ENCODE measurements at regions not wholly inside any gene's neighbourhood (a gene's known extent, or its start where the extent isn't known, plus 50 kb on each side); places are given as distances from the start of the nearest gene placed in this dataset.
"Not testable (repeated sequence)": the region's sequence is repeated elsewhere in the genome, so short reads cannot be mapped to it uniquely, and the experiment has no call there.

DNA sequence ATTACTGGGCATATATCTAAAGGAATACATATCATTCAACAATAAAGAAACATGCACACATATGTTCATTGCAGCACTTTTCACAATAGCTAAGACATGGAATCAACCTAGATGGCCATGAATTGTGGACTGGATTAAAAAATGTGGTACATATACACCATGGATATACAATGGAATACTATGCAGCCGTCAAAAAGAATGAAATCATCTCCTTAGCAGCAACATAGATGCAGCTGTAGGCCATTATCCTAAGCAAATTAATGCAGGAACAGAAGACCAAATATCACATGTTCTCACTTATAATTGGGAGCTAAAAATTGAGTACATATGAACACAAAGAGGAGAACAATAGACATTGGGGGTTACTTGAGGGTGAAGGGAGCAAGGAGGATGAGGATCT is 175.6 kb downstream of the POLR1F start:
- no peak for DNase-seq (ENCODE audit: low read depth)

DNA sequence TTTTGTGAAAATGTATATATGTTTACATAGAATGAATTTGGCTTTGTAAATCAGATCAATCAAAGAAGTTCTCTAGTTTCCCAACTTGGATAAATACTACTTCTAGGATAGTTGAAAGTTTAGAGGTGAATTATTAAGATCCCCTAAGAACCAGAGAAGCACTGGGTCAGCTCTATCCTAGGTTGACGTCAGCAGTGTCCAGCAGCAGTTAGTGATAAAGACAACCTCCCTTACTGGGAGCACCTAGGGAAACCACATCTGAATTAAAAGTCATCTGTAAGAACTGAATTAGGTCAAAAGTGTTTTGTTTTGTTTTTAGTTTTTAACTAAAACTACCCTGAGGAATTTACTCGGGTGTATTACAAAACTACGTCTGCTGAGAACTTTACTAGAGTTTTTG is 178.0 kb downstream of the POLR1F start:
- DNase-seq (ENCODE audit: low read depth), result no peak

DNA sequence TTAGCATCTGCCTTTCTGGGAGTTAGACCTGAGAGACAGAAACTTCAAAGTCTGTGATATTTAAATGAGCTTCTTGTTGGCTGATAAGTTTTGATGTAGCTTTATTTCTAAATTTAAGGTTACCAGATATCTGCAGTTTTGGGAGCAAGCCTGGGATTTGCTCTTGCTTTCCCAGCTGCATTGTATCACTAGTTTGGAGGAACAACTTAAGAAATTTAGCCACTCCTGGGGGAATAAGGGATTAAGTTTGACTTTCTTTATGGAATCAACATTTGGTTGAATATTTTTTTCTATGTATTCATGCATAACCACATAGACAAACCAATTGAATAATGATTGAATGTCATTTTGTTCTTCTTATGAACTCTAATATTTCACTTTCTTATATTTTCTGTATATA is 178.6 kb downstream of the POLR1F start:
- no peak for DNase-seq (ENCODE audit: low read depth)

DNA sequence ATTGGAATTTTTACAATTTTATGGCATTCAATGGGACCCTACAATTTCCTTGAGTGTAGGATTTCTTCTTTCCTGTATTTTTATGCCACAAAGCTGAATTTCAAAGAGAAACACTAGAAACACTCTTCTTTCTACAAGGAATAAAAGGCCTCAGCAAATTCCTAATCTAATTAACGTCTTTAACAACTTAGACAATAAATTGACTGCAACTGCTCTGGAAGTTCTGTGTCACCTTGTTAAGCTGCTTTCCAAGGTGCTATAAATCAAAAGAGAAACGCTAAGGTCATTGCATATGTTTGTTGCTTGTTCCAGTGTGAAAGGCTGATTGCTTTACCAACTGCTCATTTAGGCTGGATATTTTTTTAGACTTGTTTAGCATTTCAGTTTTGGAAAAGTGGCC is 182.2 kb downstream of the POLR1F start:
- no peak for DNase-seq (ENCODE audit: low read depth)

DNA sequence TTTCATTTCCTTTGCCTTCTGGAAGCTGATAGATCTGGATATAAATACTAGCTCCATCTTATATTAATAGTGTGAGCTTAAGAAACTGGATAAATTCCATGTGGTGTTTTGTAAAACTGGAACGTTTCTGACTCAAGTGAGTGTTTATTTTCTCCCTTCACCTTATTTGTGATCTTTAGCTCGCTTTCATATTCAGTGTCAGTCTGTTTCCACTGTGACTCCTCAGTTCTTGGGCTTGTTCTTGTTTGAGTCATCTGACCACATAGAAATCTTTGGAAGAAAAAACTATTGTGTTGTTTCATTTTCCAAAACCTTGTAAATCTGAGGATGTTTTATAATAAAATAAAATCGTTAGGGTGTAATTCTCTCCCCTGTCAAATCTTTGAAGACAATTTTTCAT is 186.4 kb downstream of the POLR1F start:
- DNase-seq (ENCODE audit: low read depth), result peak; percentile 36

DNA sequence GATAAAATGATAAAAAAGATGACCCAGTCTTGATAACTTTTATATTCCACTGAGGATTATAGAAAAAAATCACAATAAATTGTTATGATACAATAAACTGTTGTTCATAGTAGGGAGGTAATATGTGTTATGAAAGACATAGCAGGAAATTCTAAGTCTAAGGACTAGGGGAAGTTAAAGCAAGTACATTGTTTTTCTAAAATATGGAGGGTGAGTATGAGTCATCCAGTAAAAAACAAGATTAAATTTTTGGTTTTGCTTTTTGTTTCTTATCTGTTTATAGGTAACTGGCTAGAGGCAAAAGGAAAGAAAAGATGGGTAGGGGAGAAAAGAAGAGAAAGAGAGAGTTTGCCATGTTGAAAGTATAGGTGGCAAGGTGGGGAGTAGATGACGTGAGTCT is 188.4 kb downstream of the POLR1F start:
- no peak for DNase-seq (ENCODE audit: low read depth)

DNA sequence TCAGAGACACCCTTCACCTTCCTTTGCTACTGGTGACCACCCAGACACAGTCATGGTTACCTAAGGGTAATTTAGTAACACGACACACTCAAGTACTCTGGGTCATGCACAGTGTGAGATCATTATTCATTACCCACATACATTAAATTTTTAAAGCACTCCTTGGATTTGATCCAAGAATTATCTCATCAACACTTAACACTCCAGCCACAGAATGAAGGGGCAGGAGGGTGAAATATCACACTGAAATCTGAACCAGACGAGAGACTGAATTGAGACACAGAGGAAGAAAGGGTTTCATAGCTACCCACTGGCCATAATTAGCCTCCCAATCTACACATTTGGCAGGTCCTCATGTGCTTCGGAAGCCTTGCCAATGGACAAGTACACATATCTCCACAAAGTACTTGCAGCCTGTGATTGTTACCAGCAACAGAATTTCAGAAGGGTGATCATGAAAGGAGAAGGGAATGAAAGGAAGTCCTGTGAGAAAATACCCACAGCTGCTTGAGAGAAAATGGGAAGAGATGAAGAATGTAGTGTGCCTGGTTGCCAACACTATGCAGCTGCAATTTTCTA is 189.3 kb downstream of the POLR1F start:
- no peak for DNase-seq (ENCODE audit: low read depth)

DNA sequence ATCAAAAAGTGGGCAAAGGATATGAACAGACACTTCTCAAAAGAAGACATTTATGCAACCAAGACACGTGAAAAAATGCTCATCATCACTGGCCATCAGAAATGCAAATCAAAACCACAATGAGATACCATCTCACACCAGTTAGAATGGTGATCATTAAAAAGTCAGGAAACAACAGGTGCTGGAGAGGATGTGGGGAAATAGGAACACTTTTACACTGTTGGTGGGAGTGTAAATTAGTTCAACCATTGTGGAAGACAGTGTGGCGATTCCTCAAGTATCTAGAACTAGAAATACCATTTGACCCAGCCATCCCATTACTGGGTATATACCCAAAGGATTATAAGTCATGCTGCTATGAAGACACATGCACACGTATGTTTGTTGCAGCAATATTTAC is 191.3 kb downstream of the POLR1F start:
- DNase-seq (ENCODE audit: low read depth), result not testable (repeated sequence)

DNA sequence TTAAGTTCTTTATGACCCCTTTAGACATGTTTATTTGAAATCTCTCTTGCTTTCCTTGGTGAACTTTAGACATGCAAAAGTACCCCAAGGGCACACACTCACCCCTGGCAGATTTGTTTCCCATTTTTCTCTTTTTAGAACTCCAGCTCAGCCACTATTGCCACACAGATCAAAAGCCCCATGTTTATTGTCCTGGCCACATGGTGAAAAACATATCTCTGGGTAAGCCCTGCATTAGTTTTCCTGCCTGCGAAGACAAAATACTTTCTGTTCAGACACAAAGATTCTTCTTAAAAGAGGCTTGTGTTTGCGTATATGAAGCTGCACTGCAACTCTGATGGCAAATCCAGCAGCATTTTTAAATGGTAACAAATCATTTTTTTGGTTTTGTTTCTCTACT is 200.0 kb downstream of the POLR1F start:
- DNase-seq (ENCODE audit: low read depth), result no peak

DNA sequence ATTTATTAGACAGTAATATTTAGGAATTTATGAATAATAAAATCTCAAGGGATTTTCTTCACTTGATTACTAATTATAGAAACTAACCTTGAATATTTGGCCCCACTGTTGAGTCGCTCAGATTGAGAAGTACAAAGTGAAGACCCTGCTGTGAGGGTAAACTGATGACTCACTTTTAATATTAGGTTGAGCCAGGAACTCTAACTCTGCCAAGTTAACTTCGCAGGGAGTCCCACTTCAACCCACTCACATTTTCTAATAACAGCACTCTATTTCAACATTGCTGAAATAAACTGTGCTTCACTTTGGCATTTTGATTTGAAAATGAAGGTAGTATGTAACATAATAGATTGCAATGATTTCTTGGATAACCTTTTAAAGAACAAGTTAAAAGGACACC is 200.7 kb downstream of the POLR1F start:
- no peak for DNase-seq (ENCODE audit: low read depth)

DNA sequence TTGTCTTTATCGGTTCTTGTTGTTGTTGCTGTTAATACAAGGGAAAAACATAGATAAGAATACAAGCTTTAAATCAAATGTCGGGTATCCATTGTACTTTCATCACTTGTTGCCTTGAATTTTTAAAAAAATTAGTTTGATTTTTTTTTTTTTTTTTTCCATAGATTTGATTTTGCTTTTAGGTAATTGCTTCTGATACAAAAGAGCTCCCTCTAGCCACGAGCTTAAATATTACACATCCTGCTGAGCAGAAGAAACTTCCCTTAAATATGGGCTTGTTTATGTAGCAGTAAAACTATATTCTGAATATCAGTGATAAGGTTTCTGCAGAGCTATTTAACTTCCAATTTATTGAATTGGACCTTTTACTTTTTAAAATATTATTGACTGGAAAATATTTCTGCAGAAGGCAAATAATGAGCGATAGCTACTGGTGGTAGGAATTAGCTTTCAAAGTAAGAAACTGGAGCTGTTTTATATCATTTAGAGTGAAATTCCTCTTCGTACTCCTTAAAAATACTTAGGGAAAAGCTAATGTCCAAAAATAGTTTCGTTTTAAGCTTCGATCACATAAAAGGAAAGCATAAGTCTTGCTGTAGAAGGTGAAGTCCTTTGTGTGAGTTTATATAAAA is 216.9 kb downstream of the POLR1F start:
- peak; percentile 17 for DNase-seq (ENCODE audit: low read depth)

DNA sequence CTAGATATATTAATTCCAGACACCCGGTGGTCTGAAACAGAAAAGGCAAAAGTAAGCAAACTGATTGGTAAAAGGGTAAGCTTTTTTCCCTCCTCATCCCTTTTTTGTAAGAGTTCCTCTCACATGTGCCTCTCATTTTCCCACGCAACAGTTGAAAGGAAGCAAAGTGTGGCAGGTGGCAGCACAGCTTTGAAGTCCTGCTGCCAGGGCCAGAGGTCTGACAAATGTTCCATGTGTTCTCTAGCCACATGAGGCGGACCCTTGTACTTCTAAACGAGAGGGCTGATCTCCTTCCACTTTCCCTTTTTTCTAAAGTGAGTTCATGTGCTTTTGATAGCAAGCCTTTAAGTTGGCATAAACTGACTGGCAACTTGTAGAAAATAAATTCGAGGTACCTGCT is 217.5 kb downstream of the POLR1F start:
- DNase-seq (ENCODE audit: low read depth), result no peak

DNA sequence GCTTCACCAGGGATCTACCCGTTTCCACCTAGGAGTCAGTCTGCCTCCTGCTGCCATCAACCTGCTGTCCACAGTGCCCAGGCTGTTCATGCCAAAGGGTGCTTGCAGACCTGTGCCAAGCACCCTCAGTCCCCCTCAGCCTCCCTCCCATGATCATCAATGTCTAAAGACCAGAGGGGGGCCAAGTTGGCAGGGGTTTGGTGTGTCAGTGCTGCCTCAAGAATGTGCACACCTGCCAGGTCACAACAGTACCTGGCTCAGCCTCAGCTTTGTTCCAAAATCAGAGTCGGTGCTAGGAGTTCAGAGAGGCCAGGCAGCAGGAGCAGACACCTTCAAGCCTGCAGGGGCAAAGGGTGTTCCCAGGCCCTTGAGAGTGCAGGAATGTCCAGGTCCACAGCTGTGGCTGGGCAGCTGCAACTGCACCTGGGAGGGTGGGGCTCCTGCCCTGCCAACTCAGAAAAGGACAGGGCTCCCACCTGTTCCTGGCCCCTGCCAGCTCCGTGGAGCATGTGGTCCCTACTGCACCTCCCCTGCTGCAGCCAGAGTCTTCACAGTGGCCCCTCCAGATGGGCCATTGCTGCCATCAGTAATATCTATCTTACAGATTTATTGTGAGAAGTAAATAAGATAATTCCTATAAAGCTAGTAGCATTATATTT is 219.5 kb downstream of the POLR1F start:
- no peak for DNase-seq (ENCODE audit: low read depth)

DNA sequence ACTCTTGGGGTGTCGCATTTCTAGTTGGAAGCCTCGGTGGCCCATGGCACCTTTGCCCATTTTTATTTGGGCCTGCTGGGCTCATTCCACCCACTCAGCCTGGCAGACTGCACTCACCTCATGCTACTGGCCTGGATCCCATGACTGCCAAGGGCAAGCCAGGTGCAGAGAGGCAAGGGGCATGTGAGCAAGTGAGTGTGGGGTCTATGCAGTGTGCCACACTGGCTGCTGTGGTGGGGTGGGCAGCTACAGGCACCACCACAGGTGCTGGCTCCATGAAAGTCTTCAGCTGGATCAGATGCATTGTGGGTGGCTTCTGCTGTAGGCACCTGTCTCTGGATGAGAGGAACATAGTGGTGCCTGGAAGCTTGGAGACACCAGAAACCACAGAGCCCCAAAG is 220.8 kb downstream of the POLR1F start:
- DNase-seq (ENCODE audit: low read depth), result no peak

DNA sequence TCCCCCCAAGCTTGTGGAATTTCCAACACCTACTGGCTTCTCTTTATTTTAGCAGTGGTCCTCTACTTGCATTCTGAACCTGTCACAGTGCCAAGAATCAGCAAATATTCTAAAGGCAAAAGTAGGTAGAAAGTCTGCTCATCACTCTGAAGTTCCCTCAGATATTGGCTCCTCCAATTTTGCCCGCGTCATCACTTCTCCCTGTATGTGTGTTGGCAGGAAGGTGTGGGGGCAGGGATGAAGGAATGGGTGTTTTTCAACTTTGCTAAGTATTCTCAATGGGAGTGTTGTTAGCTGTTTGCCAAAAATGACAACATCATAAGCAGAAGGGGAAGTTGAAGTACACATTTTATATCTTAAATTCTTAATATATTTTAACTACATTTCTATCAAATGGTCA is 226.2 kb downstream of the POLR1F start:
- no peak for DNase-seq (ENCODE audit: low read depth)

DNA sequence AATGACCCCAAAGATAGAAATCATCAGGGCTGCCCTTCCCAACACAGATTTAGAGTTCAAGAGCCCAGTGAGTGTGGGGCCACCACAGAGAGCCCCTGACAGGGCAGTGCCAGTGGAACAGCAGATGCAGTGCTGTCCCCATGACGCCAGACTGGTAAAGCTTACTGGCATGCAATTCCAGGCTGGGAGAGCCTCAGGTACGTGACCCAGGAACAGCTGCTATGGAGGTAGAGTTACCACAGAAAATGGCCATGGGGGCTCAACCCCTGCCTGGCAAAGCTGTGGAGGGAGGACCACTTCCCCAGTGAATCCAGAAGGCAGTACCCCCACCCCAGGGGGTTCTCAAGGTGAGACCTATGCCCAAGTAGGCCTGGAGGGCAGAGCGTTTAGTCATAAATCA is 228.5 kb downstream of the POLR1F start:
- DNase-seq (ENCODE audit: low read depth), result no peak

DNA sequence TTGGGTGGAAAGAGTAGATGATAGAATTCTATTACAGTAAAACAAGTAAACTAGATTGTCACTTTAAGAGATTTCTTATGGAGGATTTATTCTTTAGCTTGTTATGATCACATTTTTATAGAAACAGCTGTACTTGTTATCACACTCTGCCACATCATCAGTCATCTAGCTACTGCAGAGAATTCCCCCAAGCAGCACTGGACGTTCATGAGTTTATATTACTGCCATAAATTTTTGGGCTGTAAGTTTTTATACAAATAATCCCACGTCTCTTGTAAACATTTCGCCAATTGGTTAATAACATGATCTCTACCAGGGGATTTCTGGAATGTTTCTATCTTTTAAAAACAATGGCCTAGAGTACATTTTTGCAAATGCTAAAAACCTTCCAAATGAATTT is 238.8 kb downstream of the POLR1F start:
- no peak for DNase-seq (ENCODE audit: low read depth)

DNA sequence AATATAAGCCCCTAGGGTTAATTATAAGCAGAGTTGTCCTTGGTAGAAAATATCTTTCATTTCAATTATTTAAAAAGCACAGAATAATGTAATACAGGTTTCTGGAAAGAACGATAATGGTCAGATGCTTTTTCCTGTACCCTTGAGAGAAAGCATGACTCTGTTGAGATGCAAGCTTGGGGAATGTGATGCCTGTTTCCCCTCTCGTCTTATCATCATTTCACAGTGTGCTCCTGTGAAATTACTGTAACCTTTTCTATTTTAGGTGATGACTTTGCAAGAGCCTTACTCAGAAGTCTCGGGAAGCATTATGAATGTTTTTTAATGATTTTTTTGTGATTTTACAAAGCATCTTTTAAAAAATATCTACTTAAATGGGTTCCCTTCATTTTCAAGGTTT is 243.0 kb downstream of the POLR1F start:
- DNase-seq (ENCODE audit: low read depth), result no peak

DNA sequence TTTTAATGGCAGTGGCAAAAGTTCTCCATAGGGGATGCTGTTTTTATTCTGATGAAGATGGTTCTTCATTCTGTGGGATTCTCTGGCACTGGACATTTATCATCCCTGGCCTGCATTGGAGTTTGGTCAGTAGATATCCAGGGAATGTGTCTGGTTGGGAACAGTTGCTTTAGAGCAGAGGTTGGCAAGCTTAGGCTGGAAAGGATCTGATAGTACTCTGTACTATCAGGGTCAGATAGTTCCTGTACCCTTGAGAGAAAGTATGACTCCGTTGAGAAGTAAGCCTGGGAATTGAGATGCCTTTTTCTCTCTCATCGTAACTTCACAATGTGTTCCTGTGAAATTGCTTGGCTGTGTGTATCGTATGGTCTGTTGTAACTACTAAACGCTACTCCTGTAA is 244.1 kb downstream of the POLR1F start:
- no peak for DNase-seq (ENCODE audit: low read depth)

DNA sequence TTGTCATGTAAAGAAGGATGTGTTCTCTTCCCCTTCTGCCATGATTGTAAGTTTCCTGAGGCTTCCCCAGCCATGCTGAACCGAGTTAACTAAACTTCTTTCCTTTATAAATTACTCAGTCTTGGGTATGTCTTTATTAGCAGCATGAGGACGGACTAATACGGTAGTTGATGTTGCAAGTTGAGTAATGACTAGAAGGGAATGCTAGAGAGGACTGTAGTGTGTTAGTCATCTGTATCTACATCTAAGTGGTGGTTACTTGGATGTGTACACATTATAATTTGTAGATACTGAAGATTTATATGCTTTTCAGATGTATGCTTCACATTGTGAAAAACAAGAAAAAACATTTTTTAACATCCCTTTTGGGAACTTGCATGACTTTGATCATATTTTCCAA is 244.6 kb downstream of the POLR1F start:
- DNase-seq (ENCODE audit: low read depth), result no peak

DNA sequence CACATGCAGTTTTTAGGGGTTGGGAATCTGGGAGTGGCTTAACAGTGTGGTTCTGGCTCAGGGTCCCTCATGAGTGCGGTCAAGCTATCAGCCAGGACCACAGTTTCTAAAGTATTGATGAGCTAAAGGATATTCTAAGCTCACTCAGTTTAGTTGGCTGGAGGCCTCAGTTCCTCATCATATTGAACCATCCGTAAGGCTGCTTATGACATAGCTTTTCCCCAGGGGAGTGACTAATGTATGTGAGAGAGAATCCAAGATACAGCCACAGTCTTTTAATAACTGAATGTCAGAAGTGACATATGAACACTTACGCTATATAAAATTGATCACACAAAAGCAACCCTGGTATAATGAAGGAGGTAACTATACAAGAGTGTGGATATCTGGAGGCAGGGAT is 245.3 kb downstream of the POLR1F start:
- DNase-seq (ENCODE audit: low read depth), result no peak

DNA sequence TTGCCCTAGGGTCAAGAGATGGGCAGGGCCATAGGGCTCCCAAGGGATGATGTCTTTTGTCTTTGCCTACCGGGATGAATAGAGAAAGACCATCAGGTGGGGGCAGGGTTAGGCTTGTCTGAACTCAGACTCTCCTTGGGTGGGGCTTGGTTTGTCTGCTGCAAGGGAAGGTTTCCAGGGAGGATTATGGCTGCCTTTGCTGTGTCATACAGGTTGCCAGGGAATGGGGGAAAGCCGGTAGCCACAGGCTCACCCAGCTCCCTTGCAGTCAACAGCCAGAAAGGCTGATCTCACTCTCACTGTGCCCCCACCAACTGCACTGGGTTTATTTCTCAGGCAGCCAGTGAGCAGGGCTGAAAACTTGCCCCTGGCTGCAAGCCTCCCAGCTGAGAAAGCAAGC is 253.2 kb downstream of the POLR1F start:
- no peak for DNase-seq (ENCODE audit: low read depth)

DNA sequence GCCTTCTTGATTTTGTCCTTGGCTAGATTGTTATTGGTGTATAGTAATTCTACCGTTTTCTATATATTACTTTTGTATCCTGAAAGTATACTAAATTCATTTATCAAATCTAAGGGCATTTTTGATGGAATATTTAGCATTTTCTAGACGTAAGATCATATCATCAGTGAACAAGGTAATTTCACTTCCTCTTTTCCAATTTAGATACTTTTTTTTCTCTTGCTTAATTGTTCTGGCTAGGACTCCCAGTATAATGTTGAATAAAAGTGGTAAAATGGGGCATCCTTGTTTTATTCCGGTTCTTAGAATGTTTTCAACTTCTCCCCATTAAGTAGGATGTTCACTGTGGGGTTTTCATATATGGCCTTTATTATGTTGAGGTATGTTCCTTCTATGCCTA is 260.7 kb downstream of the POLR1F start:
- DNase-seq (ENCODE audit: low read depth), result no peak

All from HS-27A (cell line).